Panc1 (cell line): ENCODE measurements at regions not wholly inside any gene's neighbourhood (a gene's known extent, or its start where the extent isn't known, plus 50 kb on each side); places are given as distances from the start of the nearest gene placed in this dataset.

Experiments used
- ATAC-seq: fragments of 200-7000 bp; cut with Tn5 transposase; 2 replicates; pipeline ENCODE4 v1.9.1; 2020; ENCODE audit warnings: mild to moderate bottlenecking, moderate library complexity
- BruUV-seq: library from RNA; stranded (reverse); fragments of 400-500 nt; replicated peaks from 2 replicates; lab custom pipeline; 2021; lab: Mats Ljungman, UMichigan
- CTCF ChIA-PET: fragments of 300-600 bp; sonication (Branson Sonifier 250); formaldehyde crosslinking; loops from one replicate; lab custom pipeline; 2022; ENCODE audit warnings: antibody characterized with exemption; lab: Charles Lee
- POLR2A ChIA-PET: fragments of 300-600 bp; sonication (Branson Sonifier 250); formaldehyde crosslinking; loops from one replicate; lab custom pipeline; 2022; ENCODE audit warnings: antibody characterized with exemption; lab: Charles Lee
- DNase-seq: peaks from one replicate; pipeline ENCODE4 v3.0.0-alpha.2; 2010; ENCODE audit warnings: low read depth, low spot score
- H3K27ac ChIP-seq: 2 replicates; pipeline ENCODE4 v1.5.1; 2011; ENCODE audit warnings: mild to moderate bottlenecking, low read length, inconsistent platforms
- H3K27me3 ChIP-seq: fragments of 200-500 bp; sonication (Bioruptor generic); 2 replicates; pipeline ENCODE4 v1.6.0; 2014; ENCODE audit warnings: low read length, inconsistent platforms; ENCODE audit not compliant: control insufficient read depth, insufficient read depth
- H3K36me3 ChIP-seq: fragments of 200-500 bp; sonication (Bioruptor generic); 2 replicates; pipeline ENCODE4 v1.5.1; 2014; ENCODE audit warnings: inconsistent platforms, mild to moderate bottlenecking, low read length, moderate library complexity; ENCODE audit not compliant: control insufficient read depth, insufficient read depth
- H3K4me1 ChIP-seq: 2 replicates; pipeline ENCODE4 v1.5.1; 2011; ENCODE audit warnings: inconsistent platforms, mild to moderate bottlenecking, low read length, moderate library complexity; ENCODE audit not compliant: control insufficient read depth, insufficient read depth
- H3K4me3 ChIP-seq, 2 experiments: 2 replicates each; pipeline ENCODE4 v1.5.1; 2011 to 2012; ENCODE audit warnings: low read depth in 2 of 2, low read length in 2 of 2, mild to moderate bottlenecking in 2 of 2, inconsistent platforms in 1 of 2, moderate library complexity in 1 of 2
- H3K9me3 ChIP-seq: fragments of 200-500 bp; sonication (Bioruptor generic); 2 replicates; pipeline ENCODE4 v1.5.1; 2014; ENCODE audit warnings: low read depth, mild to moderate bottlenecking, inconsistent platforms, low read length, moderate library complexity; ENCODE audit not compliant: control insufficient read depth, insufficient read depth
- CTCF ChIP-seq: fragments of 450-650 bp; IDR thresholded peaks from 2 replicates; pipeline ENCODE4 v1.5.1; 2017; ENCODE audit warnings: mild to moderate bottlenecking
- POLR2AphosphoS5 ChIP-seq: IDR thresholded peaks from 2 replicates; pipeline ENCODE4 v1.6.1; 2012; ENCODE audit warnings: mild to moderate bottlenecking, low read depth, low read length, moderate library complexity
- REST ChIP-seq, 2 experiments: IDR thresholded peaks; 2 replicates each; pipeline ENCODE4 v1.6.1; 2011 to 2012; ENCODE audit warnings: low read depth in 2 of 2, control low read depth in 1 of 2, low read length in 1 of 2, mild to moderate bottlenecking in 1 of 2, moderate library complexity in 1 of 2; ENCODE audit not compliant: insufficient read depth in 1 of 2
- SIN3A ChIP-seq: IDR thresholded peaks from 2 replicates; pipeline ENCODE4 v1.6.1; 2012; ENCODE audit warnings: low read depth, mild to moderate bottlenecking, low read length, moderate library complexity, borderline replicate concordance; ENCODE audit not compliant: insufficient read depth
- TCF7L2 ChIP-seq: IDR thresholded peaks from 2 replicates; pipeline ENCODE4 v1.6.1; 2011; ENCODE audit warnings: mild to moderate bottlenecking, low read depth, low read length, inconsistent platforms
- in situ Hi-C: cut with HindIII; loops from 2 replicates; pipeline ENCODE4 v1.10.0; 2016; ENCODE audit warnings: low sequenced_read_pairs, low pct_unique_long_range_greater_than_20kb
- intact Hi-C: fragments of 100-400 bp; cut with micrococcal nuclease; formaldehyde crosslinking; loops from one replicate; pipeline ENCODE4 v1.10.0; 2022; ENCODE audit not compliant: unreplicated experiment

DNA sequence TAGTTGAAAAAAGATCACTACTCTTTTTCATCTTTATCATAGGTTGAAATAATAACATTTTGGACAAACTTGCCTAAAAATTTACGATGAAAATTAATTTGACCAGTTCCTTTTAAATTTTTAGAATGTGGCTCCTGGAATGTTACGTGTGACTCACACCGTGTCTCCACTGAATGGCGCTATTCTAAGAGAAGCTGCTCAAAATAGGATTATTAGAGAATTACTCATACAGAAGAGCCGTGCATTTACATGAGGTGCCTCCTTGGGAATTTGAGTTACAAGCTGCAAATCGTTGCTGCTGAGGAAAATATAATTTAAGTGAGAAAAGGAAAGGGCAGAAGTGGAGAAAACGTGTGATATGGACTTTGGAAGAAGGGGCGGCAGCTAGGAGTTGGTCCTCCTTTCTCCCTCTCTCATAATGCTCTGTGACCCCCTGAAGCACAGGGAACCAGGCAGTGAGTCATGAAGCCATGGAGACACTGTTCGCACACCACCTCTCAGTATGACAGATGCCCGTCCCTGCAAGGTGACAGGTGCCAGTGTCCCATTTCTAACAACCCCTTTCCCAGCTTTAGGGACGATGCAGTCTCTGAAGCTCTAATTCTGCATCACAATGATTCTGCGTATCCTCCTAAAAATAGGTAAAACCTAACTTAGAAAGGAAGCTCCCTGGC is 323.2 kb upstream of the COBL start:
- ChIA-PET POLR2A (no interaction called here), CTCF (no interaction called here)
- no peak for DNase-seq
- H3K27ac ChIP-seq: no peak overlapping the region
- H3K4me3 ChIP-seq: no peak overlapping the region
- no peaks in the 10 kb centered on the region for H3K9me3 ChIP-seq
- in situ Hi-C loops (no loop called here), intact Hi-C loops (no loop called here)
- H3K36me3 ChIP-seq: no peaks in the 10 kb centered on the region
- no TSS peak for BruUV-seq
- H3K4me1 ChIP-seq: no peaks in the 10 kb centered on the region
- H3K27me3 ChIP-seq: no peaks in the 10 kb centered on the region
- ATAC-seq: no peak
- TF ChIP-seq TCF7L2 (no peak), POLR2AphosphoS5 (no peak), CTCF (no peak), REST (IDR thresholded peaks at IDR 0.05; ENCODE audit: insufficient read depth in 1 of 2, low read depth in 2 of 2, low read length in 1 of 2) (no peak), SIN3A (no peak)

- TF ChIP-seq REST (IDR thresholded peaks at IDR 0.05; ENCODE audit: insufficient read depth in 1 of 2, low read depth in 2 of 2, low read length in 1 of 2) (no peak), TCF7L2 (no peak), CTCF (no peak), POLR2AphosphoS5 (no peak)
- H3K36me3 ChIP-seq: no peaks in the 10 kb centered on the region
- CTCF ChIA-PET: no interaction called here
- no peak for ATAC-seq
- intact Hi-C loops (no loop called here), in situ Hi-C loops (no loop called here)
- no peak overlapping the region for H3K27ac ChIP-seq
- POLR2A ChIA-PET: no interaction called here
- H3K27me3 ChIP-seq: no peaks in the 10 kb centered on the region
- no peak overlapping the region for H3K4me3 ChIP-seq
- no TSS peak for BruUV-seq
- no peaks in the 10 kb centered on the region for H3K4me1 ChIP-seq
- H3K9me3 ChIP-seq: no peaks in the 10 kb centered on the region
- DNase-seq: no peak
Observed at GRCh38 chr7:51636503-51636902, 319.9 kb upstream of the COBL start.
